ENCODE measurements at regions not wholly inside any gene's neighbourhood (a gene's known extent, or its start where the extent isn't known, plus 50 kb on each side); places are given as distances from the start of the nearest gene placed in this dataset.

DNA sequence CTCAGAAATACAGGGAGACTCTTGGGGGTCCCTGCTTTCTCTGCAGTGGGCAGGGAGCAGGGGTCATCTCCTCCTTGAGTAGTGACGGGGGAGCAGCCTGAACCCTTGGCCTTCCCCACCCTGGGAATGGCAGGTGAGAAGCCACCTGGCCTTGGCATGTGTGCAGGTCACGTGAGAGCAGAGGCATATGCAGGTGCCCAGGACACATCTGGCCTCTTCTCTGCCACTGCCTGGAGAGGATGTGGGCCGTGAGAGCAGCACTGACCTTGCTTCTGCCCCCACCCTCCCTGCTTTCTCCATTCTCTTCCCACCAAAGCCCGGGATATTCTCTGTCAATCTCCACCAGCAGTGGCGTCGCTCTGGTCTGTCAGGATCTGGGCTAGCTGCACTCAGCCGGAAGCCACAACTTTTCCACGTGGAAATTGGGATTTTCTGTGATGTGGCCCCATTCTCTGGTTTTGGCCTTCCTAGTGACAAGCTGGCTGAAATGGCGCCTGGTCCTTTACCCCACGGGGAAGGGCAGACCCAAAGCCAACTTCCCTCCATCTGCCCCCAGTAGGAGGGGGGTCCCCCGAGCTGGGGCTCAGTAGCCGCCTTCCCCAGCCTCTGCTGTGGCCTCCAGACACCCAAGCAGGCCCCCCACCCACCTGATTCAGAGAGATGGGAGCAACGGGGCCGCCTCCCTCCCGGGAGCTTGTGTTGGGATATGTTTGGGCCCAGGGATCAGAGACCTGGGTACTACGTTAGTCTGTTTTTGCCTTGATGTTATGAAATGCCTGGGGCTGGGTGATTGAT, 70.4 kb upstream of the FCN1 start:
- TF ChIP-seq, protein P1, sequence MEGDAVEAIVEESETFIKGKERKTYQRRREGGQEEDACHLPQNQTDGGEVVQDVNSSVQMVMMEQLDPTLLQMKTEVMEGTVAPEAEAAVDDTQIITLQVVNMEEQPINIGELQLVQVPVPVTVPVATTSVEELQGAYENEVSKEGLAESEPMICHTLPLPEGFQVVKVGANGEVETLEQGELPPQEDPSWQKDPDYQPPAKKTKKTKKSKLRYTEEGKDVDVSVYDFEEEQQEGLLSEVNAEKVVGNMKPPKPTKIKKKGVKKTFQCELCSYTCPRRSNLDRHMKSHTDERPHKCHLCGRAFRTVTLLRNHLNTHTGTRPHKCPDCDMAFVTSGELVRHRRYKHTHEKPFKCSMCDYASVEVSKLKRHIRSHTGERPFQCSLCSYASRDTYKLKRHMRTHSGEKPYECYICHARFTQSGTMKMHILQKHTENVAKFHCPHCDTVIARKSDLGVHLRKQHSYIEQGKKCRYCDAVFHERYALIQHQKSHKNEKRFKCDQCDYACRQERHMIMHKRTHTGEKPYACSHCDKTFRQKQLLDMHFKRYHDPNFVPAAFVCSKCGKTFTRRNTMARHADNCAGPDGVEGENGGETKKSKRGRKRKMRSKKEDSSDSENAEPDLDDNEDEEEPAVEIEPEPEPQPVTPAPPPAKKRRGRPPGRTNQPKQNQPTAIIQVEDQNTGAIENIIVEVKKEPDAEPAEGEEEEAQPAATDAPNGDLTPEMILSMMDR (IDR thresholded peaks at IDR 0.05): no peak
- TF ChIP-seq POLR2A (IDR thresholded peaks at IDR 0.05): no peak
